ENCODE measurements at regions not wholly inside any gene's neighbourhood (a gene's known extent, or its start where the extent isn't known, plus 50 kb on each side); places are given as distances from the start of the nearest gene placed in this dataset.

DNA sequence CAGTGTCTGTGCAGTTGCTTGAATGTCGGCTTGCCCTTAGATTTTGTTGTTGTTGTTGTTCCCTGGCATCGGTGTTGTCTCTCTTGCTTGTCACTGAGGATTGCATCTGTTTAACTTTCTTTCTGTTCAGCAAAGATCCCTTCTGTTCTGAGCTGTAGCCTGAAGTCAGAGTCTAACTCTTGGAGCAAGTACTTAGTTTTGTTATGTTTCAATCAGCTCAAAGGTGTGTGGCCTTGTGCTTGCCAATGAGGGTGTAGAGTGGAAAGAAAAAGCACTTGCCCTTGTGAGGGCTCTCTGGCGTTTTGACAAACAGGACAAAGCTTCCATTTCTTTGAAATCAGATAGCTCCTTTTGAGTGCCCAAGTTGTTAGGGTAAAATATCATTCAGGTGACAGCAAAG, 757.1 kb upstream of the CDH7 start:
- Histone ChIP-seq H3K27ac (ENCODE audit: low read depth, low read length) (no peak overlapping the region), H3K36me3 (ENCODE audit: control insufficient read depth, insufficient read depth, low read length) (no peaks in the 10 kb centered on the region), H3K9me3 (ENCODE audit: control insufficient read depth, low read length) (no peaks in the 10 kb centered on the region), H3K27me3 (ENCODE audit: control insufficient read depth, insufficient read depth, low read length, poor library complexity, severe bottlenecking) (no peaks in the 10 kb centered on the region), H3K4me3 (ENCODE audit: low read length) (no peak overlapping the region), H3K9ac (ENCODE audit: extremely low read depth, low read length, poor library complexity, severe bottlenecking) (no peak overlapping the region), H3K4me1 (ENCODE audit: control insufficient read depth, insufficient read depth, low read length) (no peaks in the 10 kb centered on the region)
- H3K4me1 Mint-ChIP-seq, result peaks cover 6% of the 10 kb centered on the region
- TF ChIP-seq, protein P1, sequence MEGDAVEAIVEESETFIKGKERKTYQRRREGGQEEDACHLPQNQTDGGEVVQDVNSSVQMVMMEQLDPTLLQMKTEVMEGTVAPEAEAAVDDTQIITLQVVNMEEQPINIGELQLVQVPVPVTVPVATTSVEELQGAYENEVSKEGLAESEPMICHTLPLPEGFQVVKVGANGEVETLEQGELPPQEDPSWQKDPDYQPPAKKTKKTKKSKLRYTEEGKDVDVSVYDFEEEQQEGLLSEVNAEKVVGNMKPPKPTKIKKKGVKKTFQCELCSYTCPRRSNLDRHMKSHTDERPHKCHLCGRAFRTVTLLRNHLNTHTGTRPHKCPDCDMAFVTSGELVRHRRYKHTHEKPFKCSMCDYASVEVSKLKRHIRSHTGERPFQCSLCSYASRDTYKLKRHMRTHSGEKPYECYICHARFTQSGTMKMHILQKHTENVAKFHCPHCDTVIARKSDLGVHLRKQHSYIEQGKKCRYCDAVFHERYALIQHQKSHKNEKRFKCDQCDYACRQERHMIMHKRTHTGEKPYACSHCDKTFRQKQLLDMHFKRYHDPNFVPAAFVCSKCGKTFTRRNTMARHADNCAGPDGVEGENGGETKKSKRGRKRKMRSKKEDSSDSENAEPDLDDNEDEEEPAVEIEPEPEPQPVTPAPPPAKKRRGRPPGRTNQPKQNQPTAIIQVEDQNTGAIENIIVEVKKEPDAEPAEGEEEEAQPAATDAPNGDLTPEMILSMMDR (conservative IDR thresholded peaks at IDR 0.05), result no peak
- H3K9me3 Mint-ChIP-seq, result no peaks in the 10 kb centered on the region
- H3K27ac Mint-ChIP-seq, result no peak overlapping the region
- no peaks in the 10 kb centered on the region for H3K27me3 Mint-ChIP-seq (ENCODE audit: insufficient read depth)
- no peaks in the 10 kb centered on the region for H3K36me3 Mint-ChIP-seq (ENCODE audit: low read depth)
- 63 to 89% methylated on average over 1 to 3 of the region's 3 CpGs for whole genome bisulfite sequencing, 2 experiments (ENCODE audit: insufficient coverage in 1 of 2, insufficient read length in 1 of 2)
- H3K4me3 Mint-ChIP-seq, result no peak overlapping the region
- no peak for DNase-seq

DNA sequence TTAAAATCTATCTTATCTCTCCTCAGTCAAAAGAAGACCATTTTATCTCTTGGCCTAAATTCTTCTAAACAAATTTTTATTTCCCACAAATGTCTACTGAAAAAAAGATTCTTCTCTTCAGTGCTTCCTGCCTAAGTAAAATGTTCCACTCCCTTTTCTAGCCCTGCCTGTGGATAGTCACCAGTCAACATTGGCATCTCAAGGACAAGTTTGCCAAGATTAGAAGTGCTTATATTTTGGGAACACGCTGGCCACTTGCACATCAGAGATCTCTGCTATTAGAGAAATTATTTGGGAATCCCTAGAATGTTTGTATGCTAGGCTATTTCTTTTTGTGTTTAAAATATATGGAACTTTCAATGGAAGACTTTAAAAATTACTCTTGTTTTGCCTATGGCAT, 758.2 kb upstream of the CDH7 start:
- DNase-seq, result no peak
- TF ChIP-seq, protein P1 (conservative IDR thresholded peaks at IDR 0.05), result no peak
- no peak overlapping the region for H3K4me3 Mint-ChIP-seq
- Histone ChIP-seq H3K36me3 (ENCODE audit: control insufficient read depth, insufficient read depth, low read length) (no peaks in the 10 kb centered on the region), H3K9me3 (ENCODE audit: control insufficient read depth, low read length) (no peaks in the 10 kb centered on the region), H3K4me1 (ENCODE audit: control insufficient read depth, insufficient read depth, low read length) (no peaks in the 10 kb centered on the region), H3K27ac (ENCODE audit: low read depth, low read length) (no peak overlapping the region), H3K4me3 (ENCODE audit: low read length) (no peak overlapping the region), H3K9ac (ENCODE audit: extremely low read depth, low read length, poor library complexity, severe bottlenecking) (no peak overlapping the region), H3K27me3 (ENCODE audit: control insufficient read depth, insufficient read depth, low read length, poor library complexity, severe bottlenecking) (no peaks in the 10 kb centered on the region)
- 93 to 100% methylated on average over 1 of the region's 1 CpG for WGBS, 2 experiments (ENCODE audit: insufficient coverage in 1 of 2, insufficient read length in 1 of 2)
- H3K4me1 Mint-ChIP-seq, result peaks cover 6% of the 10 kb centered on the region
- H3K27me3 Mint-ChIP-seq (ENCODE audit: insufficient read depth), result no peaks in the 10 kb centered on the region
- no peaks in the 10 kb centered on the region for H3K36me3 Mint-ChIP-seq (ENCODE audit: low read depth)
- no peaks in the 10 kb centered on the region for H3K9me3 Mint-ChIP-seq
- no peak overlapping the region for H3K27ac Mint-ChIP-seq

DNA sequence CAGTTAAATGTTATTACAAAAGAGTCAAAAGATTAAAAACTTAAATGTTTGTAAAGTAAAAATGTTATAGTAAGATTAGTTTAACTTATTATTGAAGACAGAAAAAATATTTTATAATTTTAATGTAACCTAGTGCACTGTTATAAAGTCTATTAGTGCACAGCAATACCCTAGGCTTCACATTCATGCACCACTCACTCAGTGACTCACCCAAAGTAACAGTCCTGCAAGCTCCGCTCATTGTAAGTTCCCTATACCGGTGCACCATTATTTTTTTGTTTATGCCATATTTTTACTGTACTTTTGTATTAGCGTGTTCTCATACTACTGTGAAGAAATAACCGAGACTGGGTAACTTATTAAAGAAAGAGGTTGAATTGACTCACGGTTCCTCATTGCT, 759.7 kb upstream of the CDH7 start:
- Histone ChIP-seq H3K27ac (ENCODE audit: low read depth, low read length) (no peak overlapping the region), H3K36me3 (ENCODE audit: control insufficient read depth, insufficient read depth, low read length) (no peaks in the 10 kb centered on the region), H3K9ac (ENCODE audit: extremely low read depth, low read length, poor library complexity, severe bottlenecking) (no peak overlapping the region), H3K4me3 (ENCODE audit: low read length) (no peak overlapping the region), H3K4me1 (ENCODE audit: control insufficient read depth, insufficient read depth, low read length) (no peaks in the 10 kb centered on the region), H3K9me3 (ENCODE audit: control insufficient read depth, low read length) (no peaks in the 10 kb centered on the region), H3K27me3 (ENCODE audit: control insufficient read depth, insufficient read depth, low read length, poor library complexity, severe bottlenecking) (no peaks in the 10 kb centered on the region)
- Mint-ChIP-seq H3K4me1 (peaks cover 6% of the 10 kb centered on the region), H3K27ac (peak overlapping the region; percentile 33), H3K36me3 (ENCODE audit: low read depth) (no peaks in the 10 kb centered on the region), H3K27me3 (ENCODE audit: insufficient read depth) (no peaks in the 10 kb centered on the region), H3K9me3 (no peaks in the 10 kb centered on the region), H3K4me3 (no peak overlapping the region)
- no peak for DNase-seq
- TF ChIP-seq, protein P1 (conservative IDR thresholded peaks at IDR 0.05), result no peak
- WGBS, 2 experiments (ENCODE audit: insufficient coverage in 1 of 2, insufficient read length in 1 of 2), result 90 to 91% methylated on average over 2 to 5 of the region's 5 CpGs

All from endodermal cell (in vitro differentiated cells).